Neural cell (in vitro differentiated cells): ENCODE measurements at regions not wholly inside any gene's neighbourhood (a gene's known extent, or its start where the extent isn't known, plus 50 kb on each side); places are given as distances from the start of the nearest gene placed in this dataset.

Source experiments
- H2AFZ ChIP-seq: fragments of 200-600, 300-800 bp; sonication (generic), shearing (Covaris generic); 2 replicates; pipeline ENCODE4 v1.6.0; 2014; ENCODE audit warnings: low read depth, mild to moderate bottlenecking, antibody characterized with exemption, low read length, moderate library complexity
- H3F3A ChIP-seq: fragments of 200-600 bp; shearing (Covaris generic); 2 replicates; pipeline ENCODE4 v1.6.1; 2016; ENCODE audit warnings: mild to moderate bottlenecking, moderate library complexity, mixed read lengths, antibody characterized with exemption, low read length; ENCODE audit not compliant: insufficient read depth, poor library complexity, severe bottlenecking
- H3K27ac ChIP-seq: fragments of 200-600, 300-800 bp; sonication (generic), shearing (Covaris generic); 2 replicates; pipeline ENCODE4 v1.5.1; 2014; ENCODE audit warnings: mild to moderate bottlenecking, low read length, moderate library complexity
- H3K27me3 ChIP-seq: fragments of 300-800, 200-600 bp; sonication (generic), shearing (Covaris generic); 2 replicates; pipeline ENCODE4 v1.6.0; 2014; ENCODE audit warnings: mild to moderate bottlenecking, low read depth, low read length, moderate library complexity; ENCODE audit not compliant: insufficient read depth
- H3K36me3 ChIP-seq: fragments of 300-800, 200-600 bp; sonication (generic), shearing (Covaris generic); 2 replicates; pipeline ENCODE4 v1.5.1; 2014; ENCODE audit warnings: mild to moderate bottlenecking, antibody characterized with exemption, low read length, moderate library complexity; ENCODE audit not compliant: insufficient read depth
- H3K4me2 ChIP-seq: fragments of 300-800, 200-600 bp; sonication (generic), shearing (Covaris generic); 2 replicates; pipeline ENCODE4 v1.6.0; 2014; ENCODE audit warnings: mild to moderate bottlenecking, low read length
- H3K4me3 ChIP-seq: fragments of 300-800, 200-600 bp; sonication (generic), shearing (Covaris generic); 2 replicates; pipeline ENCODE4 v1.5.1; 2014; ENCODE audit warnings: mild to moderate bottlenecking, low read length, moderate library complexity
- H3K79me2 ChIP-seq: fragments of 200-600 bp; shearing (Covaris generic); replicated peaks from 2 replicates; pipeline ENCODE4 v1.6.0; 2014; ENCODE audit warnings: mild to moderate bottlenecking, low read length, moderate library complexity; ENCODE audit not compliant: insufficient read depth
- H3K9ac ChIP-seq: fragments of 300-800, 200-600 bp; sonication (generic), shearing (Covaris generic); 2 replicates; pipeline ENCODE4 v1.6.1; 2016; ENCODE audit warnings: mild to moderate bottlenecking, low read length, mixed read lengths
- H3K9me2 ChIP-seq: fragments of 200-600 bp; shearing (Covaris generic); 2 replicates; pipeline ENCODE4 v1.6.1; 2016; ENCODE audit warnings: mild to moderate bottlenecking, low read length, mixed read lengths; ENCODE audit not compliant: insufficient read depth
- H3K9me3 ChIP-seq: fragments of 200-600, 300-800 bp; sonication (generic), shearing (Covaris generic); 2 replicates; pipeline ENCODE4 v1.6.1; 2016; ENCODE audit warnings: mild to moderate bottlenecking, mixed run types, low read length, moderate library complexity, mixed read lengths
- H4K20me1 ChIP-seq: fragments of 200-600 bp; shearing (Covaris generic); 2 replicates; pipeline ENCODE4 v1.6.1; 2016; ENCODE audit warnings: mild to moderate bottlenecking, mixed run types; ENCODE audit not compliant: insufficient read depth
- CTCF ChIP-seq: fragments of 450-650 bp; IDR thresholded peaks from 2 replicates; pipeline ENCODE4 v1.5.1; 2014; ENCODE audit warnings: antibody characterized with exemption, mild to moderate bottlenecking, moderate library complexity; ENCODE audit not compliant: poor library complexity, severe bottlenecking
- EP300 ChIP-seq: fragments of 450-650 bp; conservative IDR thresholded peaks from 2 replicates; pipeline ENCODE4 v1.6.1; 2014; ENCODE audit warnings: antibody characterized with exemption, mild to moderate bottlenecking, moderate library complexity; ENCODE audit not compliant: poor library complexity, severe bottlenecking
- EZH2 ChIP-seq: fragments of 200-600, 300-800 bp; shearing (Covaris generic), sonication (generic); IDR thresholded peaks from 2 replicates; pipeline ENCODE4 v1.6.1; 2014; ENCODE audit warnings: antibody characterized with exemption, low read length, borderline replicate concordance, mild to moderate bottlenecking; ENCODE audit not compliant: insufficient read depth, poor library complexity, severe bottlenecking
- MXI1 ChIP-seq: fragments of 450-650 bp; conservative IDR thresholded peaks from 2 replicates; pipeline ENCODE4 v1.6.1; 2014; ENCODE audit warnings: antibody characterized with exemption, mild to moderate bottlenecking; ENCODE audit not compliant: poor library complexity, severe bottlenecking
- POLR2AphosphoS5 ChIP-seq: IDR thresholded peaks from 2 replicates; pipeline ENCODE4 v1.6.1; 2012
- RAD21 ChIP-seq: fragments of 450-650 bp; conservative IDR thresholded peaks from 2 replicates; pipeline ENCODE4 v1.6.1; 2014; ENCODE audit warnings: antibody characterized with exemption, mild to moderate bottlenecking, moderate library complexity
- REST ChIP-seq: IDR thresholded peaks from 2 replicates; pipeline ENCODE4 v1.6.1; 2012; ENCODE audit warnings: borderline replicate concordance
- SMC3 ChIP-seq: fragments of 450-650 bp; conservative IDR thresholded peaks from 2 replicates; pipeline ENCODE4 v1.6.1; 2014; ENCODE audit warnings: antibody characterized with exemption, mild to moderate bottlenecking, moderate library complexity; ENCODE audit not compliant: poor library complexity
- TAF1 ChIP-seq: IDR thresholded peaks from 2 replicates; pipeline ENCODE4 v1.6.1; 2012; ENCODE audit warnings: low read depth

GRCh38 chr5:82905986-82906385 is 171.2 kb downstream of the TMEM167A start:
- TF ChIP-seq EZH2 (no peak), TAF1 (no peak), EP300 (no peak), SMC3 (no peak), RAD21 (no peak)
- Histone ChIP-seq H3K9me3 (peaks cover 3% of the 10 kb centered on the region), H3K79me2 (no peaks in the 10 kb centered on the region), H3K4me3 (no peak overlapping the region), H3K4me2 (no peak overlapping the region), H2AFZ (no peak overlapping the region), H3F3A (no peaks in the 10 kb centered on the region), H3K27ac (no peak overlapping the region), H3K9me2 (no peaks in the 10 kb centered on the region), H3K36me3 (no peaks in the 10 kb centered on the region), H3K9ac (no peak overlapping the region), H4K20me1 (no peaks in the 10 kb centered on the region), H3K27me3 (no peaks in the 10 kb centered on the region)

GRCh38 chr5:82901281-82901888 is 175.8 kb downstream of the TMEM167A start:
- no peak for TF ChIP-seq POLR2AphosphoS5
- TF ChIP-seq RAD21: no peak
- no peak for TF ChIP-seq EP300
- no peak for TF ChIP-seq REST
- no peak for TF ChIP-seq TAF1
- TF ChIP-seq MXI1: no peak
- no peak for TF ChIP-seq EZH2
- TF ChIP-seq CTCF: no peak
- TF ChIP-seq SMC3: no peak
- peaks cover 3% of the 10 kb centered on the region for H3K9me3 ChIP-seq
- H3F3A ChIP-seq: no peaks in the 10 kb centered on the region
- no peaks in the 10 kb centered on the region for H4K20me1 ChIP-seq
- H3K4me3 ChIP-seq: no peak overlapping the region
- H3K9ac ChIP-seq: no peak overlapping the region
- no peaks in the 10 kb centered on the region for H3K79me2 ChIP-seq
- H3K27ac ChIP-seq: no peak overlapping the region
- H3K36me3 ChIP-seq: no peaks in the 10 kb centered on the region
- H3K9me2 ChIP-seq: no peaks in the 10 kb centered on the region
- H3K27me3 ChIP-seq: no peaks in the 10 kb centered on the region
- no peak overlapping the region for H2AFZ ChIP-seq
- H3K4me2 ChIP-seq: no peak overlapping the region
